Hematopoietic multipotent progenitor cell (in vitro differentiated cells): ENCODE measurements at regions not wholly inside any gene's neighbourhood (a gene's known extent, or its start where the extent isn't known, plus 50 kb on each side); places are given as distances from the start of the nearest gene placed in this dataset.

Experiments used
- DNase-seq, 3 donors: peaks; one replicate each; pipeline ENCODE4 v3.0.0-alpha.2; 2011 to 2015; ENCODE audit warnings: low read depth in 2 of 3, low spot score in 2 of 3

DNA sequence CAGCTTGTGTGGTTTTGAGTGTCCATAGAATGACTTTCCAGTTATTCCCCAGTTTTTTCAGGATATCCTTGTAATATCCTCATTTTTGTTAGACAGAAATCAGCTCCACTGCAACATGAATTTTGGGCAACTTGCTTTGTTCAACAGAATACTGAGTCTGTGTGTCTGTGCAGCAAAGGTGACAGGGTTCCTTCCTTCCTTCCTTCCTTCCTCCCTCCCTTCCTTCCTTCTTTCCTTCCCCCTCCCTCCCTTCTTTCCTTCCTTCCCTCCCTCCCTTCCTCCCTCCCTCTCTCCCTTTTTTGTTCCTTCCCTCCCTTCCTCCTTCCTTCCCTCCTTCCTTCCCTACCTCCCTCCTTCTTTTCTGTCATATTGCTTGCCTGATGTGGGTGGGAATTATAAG lies 496.5 kb downstream of the EPM2A start:
- no peak for DNase-seq

DNA sequence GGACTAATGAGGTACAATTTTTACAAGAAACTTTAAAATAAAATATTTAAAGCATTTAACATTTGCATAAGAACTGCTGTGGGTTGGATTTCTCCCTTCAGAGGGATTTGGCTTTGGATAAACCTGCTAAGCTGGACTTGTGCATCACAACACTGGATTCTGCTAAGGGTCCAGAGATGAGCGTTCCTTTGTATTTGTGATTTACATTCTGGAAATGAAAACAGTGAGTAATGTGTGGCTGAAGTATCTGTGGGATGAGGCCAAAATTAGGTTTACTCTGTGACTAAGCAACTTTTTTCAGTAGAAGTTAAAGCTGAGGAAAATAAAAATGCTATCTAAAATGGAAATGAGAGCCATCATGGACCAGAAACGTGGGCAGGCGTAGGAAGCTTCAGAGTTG lies 494.3 kb downstream of the EPM2A start:
- DNase-seq: no peak

DNA sequence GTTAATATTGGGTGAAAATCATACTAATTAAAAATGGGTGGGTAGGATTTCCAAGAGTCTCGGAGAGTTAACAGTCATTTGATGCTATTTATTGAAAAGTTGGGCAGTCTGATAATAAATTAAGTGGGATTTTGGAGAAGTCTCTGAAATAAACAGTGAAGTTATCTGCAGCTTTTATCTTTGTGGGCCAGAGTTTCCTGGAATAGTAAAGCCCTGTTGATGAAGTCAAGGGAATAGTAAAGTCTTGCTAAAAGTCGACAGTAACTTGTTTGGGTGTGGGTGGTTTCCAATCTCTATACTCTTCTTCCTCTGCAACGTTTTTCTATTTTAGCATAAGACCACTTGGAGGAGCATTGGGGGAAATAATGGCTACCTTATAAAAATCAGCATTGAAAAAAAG lies 493.6 kb downstream of the EPM2A start:
- DNase-seq: peak in 1 of 3 donors; percentile 4

DNA sequence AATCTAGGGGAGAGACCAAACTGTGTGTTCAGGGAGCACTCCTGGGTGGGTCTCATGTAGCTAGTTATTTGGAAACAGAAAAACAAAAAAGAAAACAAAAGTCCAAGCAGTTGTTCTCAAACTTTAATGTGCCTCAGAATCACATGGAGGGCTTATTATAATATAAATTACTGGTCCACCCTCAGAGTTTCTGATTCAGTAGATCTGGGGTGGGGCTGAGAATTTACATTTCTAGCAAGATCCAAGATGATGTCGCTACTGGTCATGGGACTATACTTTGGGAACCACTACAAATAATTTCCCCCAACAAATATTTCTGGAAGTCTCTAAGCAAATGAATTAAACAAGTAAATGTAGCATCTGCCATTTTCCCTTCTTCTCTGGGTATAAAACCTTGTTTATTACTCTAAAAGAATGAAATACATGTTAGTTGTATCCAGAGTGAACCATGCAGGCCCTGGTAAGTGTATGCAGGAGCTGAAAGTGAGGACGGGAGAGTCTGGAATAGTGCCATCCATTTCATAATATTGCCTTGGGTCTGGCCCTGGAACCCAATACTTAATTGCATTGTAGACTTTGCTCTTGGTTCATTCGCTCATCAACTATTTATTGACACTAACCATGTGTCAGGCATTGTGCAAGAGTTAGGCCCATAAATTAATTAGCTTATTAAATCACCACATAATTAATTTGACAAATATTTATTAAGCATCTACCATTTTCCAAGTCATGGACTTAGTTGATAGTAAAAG lies 490.8 kb downstream of the EPM2A start:
- DNase-seq: no peak

DNA sequence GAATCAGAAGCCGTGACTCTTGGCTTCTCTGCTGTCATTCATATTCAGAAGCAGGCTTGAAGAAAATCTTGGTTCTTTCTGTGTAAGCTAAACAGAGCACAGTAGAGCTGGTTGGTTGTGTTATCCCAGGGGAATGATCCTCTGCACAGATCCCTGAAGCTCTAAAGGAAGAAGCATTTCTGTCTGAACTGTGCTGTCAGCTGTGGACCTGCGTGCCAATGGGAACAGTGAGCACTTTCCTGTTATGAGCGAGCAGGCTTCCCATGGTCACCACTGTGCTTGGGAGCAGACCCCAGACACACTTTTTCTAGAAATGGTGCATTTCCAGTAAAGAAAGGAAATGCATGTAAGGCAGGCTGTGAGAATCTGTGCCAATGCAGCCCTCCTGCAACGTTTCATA lies 490.2 kb downstream of the EPM2A start:
- DNase-seq: no peak

DNA sequence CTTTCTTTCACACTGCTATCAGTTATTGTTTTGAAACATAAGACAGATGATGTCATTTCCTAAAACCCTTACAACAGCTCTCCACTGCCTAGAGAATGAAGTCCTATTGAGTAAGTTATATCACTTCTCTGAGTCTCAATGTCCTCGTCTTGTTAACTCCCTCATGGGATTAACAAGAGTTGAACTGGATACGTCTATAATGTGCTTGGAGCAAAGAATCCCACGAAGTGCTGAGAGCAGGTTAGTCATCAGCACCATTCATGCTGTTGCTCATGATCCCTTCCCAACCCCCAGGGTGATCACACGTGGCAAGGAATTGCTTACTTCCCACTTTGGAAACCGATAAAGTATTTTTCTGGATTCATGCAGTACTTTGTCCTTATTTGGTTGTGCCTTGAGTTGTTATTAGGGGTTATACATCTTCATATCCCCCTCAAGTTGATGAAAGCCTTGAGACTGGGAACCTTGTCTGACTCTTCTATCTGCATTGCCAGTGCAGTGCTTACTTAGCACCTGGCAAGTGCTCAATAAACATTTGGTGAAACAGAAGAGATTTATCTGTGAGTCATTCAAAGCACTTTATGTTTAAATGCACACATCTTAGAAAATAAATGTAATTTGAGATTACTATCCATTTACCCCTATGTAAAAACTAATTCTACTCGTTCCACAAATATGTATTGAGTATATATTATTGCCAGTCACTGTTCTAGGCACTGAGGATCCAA lies 487.5 kb downstream of the EPM2A start:
- no peak for DNase-seq

DNA sequence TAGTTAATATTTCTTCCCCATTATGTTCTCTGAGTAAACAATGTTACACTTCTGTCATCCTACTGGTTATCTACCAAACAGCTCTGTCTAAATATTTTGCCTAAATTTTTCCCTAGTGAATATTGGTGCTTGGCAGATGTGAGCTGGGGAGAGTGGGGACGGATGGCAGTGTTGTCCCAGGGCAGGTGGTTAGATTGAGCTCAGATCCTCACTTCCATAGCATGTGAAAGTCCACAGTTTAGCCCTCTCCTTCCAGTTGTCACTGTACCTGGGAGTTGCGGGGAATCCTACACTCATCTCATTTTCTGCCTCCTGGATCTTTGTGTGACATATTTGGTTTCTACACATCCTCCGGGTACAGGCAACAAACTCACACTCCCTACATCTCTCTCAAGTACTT lies 484.9 kb downstream of the EPM2A start:
- DNase-seq: no peak

DNA sequence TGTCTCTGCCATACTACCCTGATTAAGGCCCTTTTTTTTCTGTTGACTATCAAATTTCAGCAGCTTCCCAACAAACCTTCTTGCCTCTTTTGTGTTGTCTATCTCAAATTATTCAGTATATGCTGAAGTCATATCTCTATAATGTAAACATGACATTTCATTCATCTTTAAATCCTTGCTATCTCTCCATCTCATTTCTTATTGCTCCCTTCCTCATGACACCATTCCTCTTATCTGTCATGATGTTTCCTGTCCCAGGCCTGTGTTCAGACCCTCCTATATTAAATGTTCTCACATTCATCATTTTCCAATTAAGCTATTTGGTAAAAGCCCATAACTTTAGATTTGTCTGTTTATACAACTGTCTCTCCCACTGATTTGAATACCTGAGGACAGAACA lies 482.6 kb downstream of the EPM2A start:
- DNase-seq: no peak

DNA sequence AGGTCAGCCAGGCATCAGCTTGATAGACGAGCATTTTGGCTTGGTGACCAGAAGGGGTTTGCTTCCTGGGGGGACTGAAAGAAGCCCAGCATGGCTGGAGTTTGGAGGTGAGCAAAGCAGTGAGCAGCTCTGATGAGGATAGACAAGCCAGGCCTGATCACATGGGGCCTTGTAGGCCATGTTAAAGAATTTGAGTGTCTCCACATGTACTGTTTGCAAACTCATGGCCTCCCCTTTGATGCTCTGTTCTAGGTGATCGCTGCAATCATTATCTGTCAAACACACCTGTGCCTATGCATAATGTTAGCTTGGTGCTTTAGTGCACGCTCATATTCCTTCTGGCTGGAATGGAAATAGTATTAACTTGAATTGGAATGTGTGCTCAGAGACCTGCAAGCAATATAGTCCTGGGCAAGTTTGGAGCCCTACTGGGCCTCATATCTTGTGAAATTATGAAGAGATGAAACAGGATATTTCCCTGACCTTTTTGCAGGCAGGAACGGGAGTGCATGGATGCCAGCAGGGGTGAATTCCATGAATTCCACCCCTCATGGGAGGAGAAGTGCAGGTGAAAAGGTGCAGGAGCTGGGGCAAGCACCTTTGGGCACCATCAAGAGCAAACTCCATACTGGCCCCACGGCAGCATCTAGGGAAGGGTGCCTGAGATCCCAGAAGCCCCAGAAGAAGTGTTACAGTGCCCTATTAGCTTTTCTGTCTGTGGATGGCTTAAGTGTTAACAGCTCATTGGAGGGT lies 480.5 kb downstream of the EPM2A start:
- DNase-seq: no peak

DNA sequence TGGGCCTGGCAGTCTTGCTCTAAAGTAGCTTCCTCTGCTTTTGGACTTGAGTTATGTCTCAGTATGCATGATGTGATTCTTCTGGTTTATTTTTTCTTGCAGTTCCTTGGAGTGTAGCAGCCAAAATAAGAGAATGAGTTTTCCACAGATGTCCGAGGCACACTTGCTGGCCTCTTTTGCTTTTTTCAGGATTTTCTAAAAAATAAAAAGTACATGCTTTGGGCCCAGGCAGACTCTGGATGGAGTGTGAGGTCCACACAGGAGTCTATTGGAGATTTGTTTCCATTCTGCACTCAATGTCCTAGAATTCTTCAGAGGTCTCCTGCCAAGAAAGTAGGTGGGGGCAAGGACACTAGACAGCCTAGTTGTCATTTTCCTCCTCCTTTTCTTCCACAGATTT lies 477.6 kb downstream of the EPM2A start:
- DNase-seq: no peak

DNA sequence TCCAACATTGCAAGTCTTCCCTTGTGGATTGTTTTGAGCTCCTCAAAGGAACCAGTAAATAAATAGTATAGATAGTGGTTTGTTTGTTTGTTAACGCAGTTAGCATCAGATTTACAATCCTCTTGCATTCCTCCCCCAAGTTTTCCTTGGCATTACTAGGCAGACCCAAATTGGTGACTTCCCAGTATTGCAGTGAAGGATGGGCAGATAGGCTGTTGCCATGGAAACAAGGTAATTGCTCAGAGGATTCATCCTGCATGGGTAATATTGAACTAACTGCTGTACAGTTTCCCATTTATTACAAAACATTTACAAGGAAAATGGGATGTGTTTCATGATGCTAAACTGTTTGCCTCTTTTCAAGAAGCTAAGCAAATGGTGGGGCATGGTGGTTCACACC lies 477.2 kb downstream of the EPM2A start:
- no peak for DNase-seq

DNA sequence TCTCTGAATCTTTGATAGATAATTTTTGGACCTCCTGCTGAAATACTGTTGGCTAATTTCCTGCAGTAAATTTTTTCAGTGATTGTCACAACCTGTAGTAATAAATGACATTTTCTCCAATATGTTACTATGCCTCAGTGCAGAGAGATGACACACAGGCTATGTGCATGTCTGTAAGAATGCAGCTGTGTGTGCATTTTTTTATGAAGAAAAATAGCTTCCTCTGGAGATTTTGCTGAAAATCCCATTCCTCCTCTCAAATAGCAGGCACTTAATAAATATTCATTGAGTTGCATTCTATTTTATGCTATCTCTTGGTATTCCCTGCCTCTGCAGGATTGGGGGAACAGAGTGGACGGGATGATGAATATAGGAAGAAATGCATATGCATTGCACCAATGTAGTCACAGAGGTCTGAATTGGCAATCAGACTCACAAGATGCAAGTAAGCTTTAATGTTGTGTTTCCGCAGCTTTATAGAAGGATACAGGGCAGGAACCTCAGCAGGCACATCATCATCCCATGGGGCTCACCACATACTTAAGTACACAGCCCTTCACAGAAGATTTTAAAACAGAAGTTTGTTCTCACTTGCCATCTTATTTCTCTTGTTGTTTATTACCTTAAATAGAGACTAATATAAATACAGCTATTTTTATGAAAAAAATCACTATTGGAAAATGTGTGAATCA lies 474.7 kb downstream of the EPM2A start:
- DNase-seq: no peak

DNA sequence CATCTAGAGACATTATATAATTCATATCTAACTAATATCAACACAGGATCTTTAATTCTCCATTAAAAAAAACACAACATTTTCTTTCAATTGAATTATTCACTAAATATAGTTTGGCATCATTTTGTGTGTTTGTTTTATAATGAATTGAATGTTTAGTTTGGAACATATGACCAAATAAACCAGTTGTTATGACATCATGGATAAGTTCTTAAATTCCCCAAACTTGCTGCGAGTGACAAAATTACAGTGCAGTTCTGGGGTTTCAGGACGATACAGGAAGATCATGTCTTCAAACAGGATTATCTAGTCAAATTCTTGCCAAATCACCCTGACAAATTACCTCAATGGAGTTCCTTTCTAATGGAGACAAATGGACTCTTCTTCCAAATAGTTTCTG lies 473.6 kb downstream of the EPM2A start:
- DNase-seq: no peak

DNA sequence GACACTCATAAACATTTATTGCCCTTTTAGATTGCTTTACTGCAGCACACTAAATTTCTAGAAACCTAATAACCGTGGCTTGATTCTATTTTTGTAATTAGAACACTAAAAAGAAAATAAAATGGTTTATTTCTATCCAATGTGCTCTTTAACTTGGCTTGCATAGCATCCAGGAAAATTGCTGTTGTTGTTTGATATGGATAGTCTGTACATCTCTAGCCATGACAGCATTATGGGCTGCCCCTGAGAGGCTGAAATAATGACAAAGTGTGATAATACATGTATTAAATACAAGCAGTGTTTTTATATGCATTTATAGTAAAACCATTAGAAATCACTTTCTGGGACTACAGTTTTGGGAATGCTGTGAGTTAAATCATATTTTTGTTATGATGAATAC lies 472.5 kb downstream of the EPM2A start:
- DNase-seq: no peak

DNA sequence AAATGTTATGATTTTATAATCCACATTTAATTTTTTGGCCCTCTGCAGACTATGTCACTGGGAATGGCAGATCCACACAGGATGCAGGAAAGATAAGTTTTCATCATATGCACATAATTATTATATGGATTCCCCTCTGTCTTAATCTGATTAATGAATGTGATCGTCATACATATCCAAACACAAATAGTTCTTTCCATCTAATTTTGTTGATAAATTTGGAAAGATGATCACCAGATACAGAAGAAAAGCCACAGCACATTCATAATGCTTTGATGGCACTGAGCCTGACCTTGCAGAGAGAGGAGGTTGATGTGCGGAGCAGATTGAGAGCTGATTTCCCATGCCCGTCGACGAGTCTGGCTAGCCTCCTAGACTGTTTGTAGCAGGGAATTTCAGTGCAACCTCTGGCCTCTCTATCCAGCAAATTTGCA lies 471.5 kb downstream of the EPM2A start:
- no peak for DNase-seq

DNA sequence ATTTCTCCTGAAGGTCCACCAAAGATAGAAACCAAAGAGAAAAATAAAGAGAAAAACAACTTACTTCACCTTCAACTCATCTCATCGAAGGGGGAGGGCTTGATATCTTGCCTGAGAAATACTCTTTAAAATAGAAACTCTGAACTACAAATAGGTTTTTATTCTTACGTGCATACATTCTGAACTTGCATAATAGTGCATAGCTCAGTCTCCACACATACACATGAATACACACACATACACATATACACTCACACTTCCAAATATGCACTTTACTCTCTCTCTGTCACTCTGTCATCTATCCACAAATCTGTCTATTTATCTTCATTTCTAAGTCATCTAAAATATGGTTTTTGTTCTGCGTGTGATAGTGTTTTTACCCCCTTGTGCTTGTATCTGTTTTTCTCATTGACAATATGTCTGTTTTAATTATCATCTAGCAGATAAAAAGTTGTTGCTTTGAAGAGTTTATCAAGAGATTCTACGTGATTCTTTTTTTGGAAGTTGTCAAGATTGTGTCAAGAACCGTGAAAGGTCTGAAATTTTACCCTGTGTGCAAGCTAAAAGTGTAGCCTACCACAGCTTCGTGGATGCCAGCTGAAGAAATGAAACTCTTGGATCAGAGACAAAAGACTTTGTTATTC lies 468.8 kb downstream of the EPM2A start:
- DNase-seq: no peak

DNA sequence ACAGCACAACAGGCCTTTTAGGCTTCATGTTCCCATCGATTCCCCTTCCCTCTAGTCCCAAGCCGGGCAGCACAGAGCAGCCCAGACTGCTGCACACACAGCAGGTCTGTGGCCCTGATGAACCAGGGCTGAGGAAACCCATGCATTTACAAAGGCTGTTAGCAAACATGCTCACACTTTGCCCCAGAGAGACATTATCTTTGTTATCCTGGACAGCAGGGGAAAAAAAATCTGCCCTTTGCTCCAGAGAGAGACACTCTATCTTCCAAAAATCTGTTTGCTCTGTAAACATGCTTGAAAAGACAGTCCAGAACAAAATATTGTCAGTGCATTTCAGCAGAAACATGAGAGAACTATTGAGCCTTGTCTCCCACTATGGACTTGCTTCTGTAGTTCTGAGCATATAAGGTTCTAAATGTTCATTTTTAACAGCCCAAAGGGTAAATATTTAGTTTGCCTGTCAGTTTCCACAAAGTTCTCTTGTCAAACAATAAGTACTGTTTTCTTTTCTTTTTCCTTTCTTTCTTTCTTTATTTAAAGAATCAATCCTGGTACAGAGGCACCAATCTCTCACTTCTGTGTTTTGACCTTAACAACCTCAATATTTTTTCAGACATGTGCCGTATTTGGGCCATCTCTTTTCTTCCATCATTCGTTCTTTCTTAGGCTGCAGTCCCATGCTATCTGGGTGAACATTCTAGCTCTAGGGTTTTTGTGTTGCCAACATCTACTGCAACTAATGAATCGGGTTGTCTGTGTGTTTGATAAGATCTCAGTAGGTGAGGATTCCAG lies 468.0 kb downstream of the EPM2A start:
- no peak for DNase-seq

DNA sequence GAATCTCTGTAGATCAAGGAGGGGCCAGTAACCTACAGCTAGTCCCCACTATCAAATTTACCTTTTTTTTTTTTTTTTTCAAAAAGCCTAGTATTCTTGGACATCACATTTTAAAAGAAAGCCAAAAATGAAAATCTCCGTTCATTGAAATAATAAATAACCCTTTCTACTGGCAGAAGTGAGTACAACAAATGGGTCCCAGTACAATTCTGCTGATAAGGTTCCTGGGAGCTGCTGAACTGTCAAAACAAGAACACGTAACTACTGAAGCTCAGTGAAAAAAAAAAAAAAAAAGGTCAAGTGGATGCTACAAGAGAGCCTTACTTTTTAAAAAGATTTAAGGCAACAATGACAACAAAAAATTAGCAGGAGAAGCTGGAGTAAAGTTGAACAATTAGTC lies 464.9 kb downstream of the EPM2A start:
- DNase-seq: no peak

DNA sequence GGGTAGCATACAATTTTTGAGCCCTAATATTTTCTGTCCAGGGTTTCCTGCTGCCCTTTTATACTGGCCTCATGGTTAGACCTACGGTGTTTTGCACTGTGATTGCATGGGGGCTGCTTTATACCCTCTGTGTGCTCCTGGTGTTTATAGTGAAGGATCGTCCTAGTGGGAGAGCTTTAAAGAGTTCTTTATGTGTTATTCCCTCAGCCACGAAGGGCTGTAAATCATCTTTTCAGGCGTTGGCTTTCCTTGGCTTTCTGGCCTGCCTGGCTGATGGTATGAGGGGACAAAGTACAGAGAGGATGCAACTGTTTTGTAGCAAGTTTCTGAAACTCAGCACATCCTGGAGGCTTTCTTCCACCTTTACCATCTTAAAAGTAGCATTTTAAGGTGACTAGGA lies 464.3 kb downstream of the EPM2A start:
- no peak for DNase-seq

DNA sequence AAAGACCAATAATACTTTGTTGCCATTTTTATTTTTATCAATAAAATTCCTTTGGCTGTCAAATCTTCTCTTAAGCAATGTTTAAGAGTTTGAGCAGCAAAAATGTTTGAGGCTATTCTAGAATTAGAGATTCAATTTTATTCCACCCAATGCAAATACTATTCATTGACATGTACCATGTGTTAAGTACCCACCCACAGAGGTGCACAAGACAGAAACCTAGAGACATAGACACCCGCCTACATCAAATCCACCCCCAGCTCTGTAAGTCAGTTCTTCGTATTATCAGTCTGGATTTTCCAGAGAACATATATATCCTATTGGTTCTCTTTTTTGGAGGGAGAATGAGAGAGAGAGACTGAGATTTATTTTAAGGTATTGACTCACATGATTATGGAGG lies 463.7 kb downstream of the EPM2A start:
- no peak for DNase-seq
